LHCN-M2 (cell line): ENCODE measurements at regions not wholly inside any gene's neighbourhood (a gene's known extent, or its start where the extent isn't known, plus 50 kb on each side); places are given as distances from the start of the nearest gene placed in this dataset.
A peak's percentile ranks its signal among the peaks of the same experiment; 100 is the strongest.
"Not testable (repeated sequence)": the region's sequence is repeated elsewhere in the genome, so short reads cannot be mapped to it uniquely, and the experiment has no call there.

ENCODE experiments used
- DNase-seq: peaks from one replicate; pipeline ENCODE4 v3.0.0-alpha.2; 2012; ENCODE audit warnings: low read depth

DNA sequence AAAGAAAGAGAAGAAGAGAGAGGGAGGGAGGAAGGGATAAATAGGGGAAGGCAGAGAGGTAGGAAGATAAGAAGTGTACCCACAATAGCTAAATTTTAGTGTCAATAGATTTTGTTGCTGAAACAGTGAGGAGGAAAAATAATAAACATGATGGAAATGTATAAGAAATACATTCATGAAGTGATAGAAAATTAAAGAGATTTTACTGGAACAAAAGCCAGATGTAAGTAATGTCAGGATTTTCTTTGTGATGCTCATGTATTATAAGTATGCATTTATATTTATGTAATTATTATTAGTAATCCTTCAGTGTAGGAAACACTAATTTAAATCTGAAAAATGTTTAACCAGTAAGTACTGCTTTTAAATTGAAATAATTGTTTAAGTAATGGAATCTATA is 1125.2 kb upstream of the FANCL start:
- DNase-seq = no peak

DNA sequence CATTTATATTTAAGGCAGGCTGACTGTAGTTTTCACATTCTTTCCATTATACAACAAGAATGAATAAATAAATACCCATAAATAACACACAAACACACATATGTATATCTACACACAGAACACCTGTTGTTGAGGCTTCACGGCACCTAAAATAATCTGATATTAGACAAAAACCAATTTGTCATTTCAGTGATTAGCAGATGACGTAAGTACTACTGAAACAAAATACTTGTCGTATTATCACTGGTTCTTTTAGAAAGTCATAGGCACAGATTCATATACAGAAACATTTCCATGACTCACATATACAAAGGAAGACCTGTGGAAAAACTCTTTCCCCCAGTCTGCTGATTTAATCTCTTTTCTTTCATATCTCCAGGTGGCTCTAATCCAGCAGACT is 1113.4 kb upstream of the FANCL start:
- no peak for DNase-seq

DNA sequence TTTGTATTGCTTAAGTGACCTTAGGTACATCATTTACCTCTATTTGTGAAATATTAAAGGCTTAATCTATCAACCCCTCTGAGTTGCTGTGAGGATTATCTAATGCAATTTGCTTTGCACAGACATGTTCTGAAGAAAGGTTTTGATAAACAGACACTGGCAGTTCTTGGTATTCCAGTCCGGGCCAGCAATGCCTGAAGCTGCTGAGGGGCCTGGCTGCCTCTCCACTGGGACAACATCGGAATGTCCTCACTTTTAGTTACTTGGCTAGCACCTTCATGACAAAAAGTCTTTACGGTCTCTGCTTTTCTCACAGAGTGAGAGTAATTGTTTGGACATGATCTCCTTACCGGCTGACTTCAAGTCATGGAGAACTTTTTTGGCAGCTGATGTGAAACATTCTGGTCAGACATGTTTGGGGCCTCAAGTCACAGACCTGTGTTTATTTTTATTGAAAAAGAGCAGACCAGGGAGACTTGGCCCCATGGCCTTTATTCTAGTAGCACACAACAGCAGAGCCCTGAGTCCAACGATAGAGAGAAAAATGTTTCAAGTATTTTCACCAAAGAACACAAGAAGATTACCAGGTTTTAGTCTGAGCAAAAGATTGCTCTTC is 1112.3 kb upstream of the FANCL start:
- no peak for DNase-seq

DNA sequence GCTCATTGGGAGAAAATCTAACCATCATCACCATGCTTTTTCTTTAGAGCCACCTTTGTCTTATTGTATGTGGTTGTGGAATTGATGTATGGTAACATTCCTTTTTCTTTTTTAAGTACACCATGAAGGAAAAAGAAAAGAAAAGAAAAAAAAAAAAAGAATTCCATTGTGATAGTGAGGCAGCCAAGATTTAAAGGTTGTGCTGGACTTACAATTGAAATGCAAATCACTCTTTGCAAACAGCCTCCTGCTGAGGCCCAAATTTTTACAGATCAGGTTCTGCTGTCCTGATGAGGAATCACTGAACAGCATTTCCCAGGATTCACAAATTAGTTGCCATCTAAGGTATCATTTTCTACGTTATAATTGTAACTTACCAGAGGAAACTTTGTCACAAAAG is 1101.0 kb upstream of the FANCL start:
- no peak for DNase-seq

DNA sequence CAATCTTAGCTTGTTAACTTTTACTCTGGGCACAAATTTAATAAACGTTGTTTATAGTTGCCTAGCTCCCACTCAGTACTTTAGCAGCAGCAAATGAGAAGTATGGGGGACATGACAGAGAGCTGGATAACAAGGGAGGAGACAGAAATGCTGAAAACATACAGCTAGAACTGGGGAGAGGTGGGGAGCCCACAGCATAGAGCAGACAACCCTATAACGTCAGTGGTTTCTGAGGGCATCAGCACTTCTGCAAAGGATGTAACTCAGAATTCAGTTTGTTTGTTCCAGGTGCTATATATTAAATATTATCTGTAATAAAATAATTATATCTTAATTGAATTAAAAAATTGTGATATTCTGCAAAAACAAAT is 1098.7 kb upstream of the FANCL start:
- DNase-seq = no peak

DNA sequence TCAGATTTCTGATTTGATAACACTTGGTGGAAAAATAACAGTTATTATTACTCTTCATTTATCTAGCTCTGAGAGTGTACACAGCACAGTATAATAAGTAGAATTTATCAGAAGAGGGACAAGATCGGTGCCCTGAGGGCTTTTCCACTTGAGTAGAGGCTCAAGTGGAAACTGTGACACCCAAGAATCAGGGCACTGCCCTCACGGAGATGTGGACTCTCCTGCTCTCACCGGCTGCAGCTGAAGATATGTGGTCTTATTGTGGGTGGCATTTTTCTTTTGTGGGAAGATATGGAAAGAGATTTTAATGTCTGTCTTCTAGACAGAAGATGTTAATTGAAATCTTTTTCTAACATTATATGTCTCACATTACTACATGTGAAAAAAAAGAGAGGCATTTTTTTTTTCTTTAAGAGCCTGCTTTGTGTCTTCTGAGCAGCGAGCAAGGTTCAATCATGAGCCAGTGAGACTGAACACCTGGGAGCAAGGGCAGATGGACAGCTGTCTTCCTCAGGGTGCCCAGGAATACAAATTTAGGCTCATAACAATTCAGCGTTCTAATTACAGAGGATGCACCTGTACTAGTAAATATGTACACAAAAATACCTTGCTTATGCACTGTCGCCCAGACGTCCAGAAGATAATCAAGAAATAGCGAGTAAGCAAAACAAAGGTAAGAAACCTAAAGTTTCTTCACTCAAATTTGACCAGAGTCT is 1098.2 kb upstream of the FANCL start:
- DNase-seq = no peak

DNA sequence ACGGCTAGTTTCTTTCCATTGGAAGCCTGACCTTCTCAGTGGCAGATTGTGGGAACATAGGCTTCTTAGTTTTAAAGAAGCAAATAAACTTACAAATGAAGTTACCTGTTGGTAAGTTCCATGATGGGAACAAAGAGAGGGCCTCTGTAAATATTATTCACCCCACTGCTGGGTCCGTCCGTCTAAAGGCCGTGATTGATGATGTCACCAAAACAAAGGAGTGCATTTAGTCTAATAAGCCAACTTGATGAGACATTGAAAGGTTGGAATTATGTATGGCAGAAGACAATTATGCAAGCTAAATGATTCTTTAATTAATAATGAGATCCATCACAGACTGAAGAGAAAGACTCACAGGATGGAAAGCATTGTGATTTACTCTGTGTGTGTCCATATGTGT is 1091.9 kb upstream of the FANCL start:
- no peak for DNase-seq

DNA sequence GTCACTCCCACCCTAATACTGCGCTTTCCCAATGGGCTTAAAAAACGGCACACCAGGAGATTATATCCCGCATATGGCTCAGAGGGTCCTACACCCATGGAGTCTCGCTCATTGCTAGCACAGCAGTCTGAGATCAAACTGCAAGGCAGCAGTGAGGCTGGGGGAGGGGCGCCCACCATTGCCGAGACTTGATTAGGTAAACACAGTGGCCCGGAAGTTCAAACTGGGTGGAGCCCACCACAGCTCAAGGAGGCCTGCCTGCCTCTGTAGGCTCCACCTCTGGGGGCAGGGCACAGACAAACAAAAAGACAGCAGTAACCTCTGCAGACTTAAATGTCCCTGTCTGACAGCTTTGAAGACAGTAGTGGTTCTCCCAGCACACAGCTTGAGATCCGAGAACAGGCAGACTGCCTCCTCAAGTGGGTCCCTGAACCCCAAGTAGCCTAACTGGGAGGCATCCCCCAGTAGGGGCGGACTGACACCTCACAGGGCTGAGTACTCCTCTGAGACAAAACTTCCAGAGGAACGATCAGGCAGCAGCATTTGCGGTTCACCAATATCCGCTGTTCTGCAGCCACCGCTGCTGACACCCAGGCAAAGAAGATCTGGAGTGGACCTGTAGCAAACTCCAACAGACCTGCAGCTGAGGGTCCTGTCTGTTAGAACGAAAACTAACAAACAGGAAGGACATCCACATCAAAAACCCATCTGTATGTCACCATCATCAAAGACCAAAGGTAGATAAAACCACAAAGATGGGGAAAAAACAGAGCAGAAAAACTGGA is 1085.6 kb upstream of the FANCL start:
- not testable (repeated sequence) for DNase-seq

DNA sequence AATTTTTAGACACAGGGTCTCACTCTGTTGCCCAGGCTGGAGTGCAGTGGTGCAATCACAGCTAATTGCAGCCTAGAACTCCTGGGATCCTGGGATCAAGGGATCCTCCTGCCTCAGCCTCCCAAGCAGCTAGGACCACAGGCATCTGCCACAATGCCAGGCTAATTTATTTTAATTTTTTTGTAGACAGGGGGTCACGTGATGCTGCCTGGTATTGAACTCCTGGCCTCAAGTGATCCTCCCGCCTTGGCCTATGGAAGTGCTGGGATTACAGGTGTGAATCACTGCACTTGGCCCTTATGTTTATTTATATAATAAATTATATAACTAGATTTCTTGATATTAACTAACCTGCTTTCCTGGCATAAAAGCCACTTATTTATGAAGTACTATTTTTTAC is 1081.7 kb upstream of the FANCL start:
- no peak for DNase-seq

DNA sequence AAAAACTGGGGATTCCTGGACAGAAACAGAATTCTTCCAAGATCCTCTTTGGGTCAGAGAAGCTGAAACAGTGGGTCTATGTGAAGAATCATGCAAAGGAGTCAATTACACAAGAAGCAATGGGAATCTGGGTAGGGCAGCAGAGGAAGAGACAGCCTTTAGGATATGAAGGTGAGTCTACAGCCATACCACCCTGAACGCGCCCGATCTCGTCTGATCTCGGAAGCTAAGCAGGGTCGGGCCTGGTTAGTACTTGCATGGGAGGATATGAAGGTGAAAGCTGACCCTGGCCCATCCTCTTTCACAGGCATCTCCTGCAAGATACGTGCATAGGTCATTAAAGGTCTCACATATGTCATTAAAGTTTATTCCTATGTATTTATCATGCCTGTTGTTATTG is 1080.9 kb upstream of the FANCL start:
- DNase-seq = no peak

DNA sequence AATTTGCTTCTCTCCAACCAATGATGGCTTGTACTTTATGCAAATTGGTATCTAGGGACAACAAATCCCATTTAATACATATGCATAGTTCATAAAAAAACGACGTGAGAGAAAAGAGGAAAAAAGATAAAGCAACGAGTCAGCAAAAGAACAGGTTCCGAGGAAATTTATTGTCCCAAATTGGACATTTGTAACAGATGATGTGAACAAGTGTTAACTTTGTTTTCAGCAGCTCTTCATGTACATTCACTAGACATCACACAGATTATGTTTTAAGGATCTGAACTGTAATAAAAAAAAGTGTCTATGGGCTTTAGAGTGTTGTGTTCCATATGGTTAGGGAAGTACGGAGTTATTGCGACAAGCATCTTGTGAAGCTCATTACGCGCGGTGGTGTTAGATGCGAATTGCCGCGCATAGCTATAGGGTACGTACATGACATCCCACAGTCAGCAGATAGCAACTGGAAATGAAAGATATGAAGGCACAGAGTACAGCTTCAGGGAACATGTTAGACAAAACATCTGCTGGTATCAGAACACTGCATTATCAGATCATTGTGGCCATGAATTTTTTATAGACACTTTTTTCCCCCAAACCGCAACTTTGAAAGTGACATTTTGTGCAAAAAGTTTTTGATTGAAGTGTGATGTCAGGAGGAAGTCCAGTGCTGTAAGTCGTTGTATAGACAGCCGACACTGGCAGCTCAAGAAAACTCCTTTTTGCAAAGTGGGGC is 1073.1 kb upstream of the FANCL start:
- no peak for DNase-seq

DNA sequence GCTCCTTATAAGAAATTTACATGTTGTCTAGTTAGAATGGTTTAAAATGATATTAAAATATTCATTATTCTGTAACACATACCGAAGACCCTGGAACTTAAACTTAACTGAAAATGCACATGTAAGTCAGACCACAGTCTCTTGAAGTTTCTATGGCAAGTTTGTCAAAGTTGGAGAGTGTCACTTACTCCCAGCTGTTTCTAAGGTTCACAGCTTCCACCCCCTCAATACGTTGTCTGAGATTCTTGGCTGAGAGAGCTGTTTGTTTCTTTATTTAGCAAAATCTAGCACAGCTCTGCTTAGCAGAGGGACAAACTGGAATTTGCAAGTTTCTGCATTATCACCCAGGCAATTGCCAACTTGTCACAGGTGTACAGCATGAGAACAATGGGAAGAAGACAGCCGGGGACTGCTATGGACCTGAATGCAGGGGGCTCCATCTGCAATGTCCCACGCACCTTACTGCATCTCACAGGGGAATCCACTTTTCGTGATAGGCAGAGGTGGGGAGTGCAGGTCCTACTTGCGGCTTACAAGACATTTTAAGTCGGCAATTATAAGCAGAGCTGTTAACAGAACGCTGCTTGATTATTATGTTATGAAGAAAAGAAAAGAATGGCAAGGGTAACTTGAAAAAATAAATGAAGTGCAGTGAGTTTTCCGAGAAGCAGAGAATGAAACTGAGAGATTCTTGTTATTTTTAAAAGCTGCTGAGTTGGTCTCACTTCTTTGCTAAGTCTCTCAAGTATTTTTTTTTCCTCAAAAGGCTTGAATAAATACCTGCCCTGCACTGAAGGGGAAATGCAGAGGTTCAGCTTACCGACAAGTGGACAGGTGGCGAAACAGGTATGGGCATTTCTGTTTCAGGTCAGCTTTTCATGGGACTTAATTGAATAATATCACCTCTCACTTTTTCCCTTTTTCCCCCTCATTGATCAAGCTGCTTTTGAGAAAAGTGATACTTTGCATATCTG is 1072.1 kb upstream of the FANCL start:
- DNase-seq = no peak

DNA sequence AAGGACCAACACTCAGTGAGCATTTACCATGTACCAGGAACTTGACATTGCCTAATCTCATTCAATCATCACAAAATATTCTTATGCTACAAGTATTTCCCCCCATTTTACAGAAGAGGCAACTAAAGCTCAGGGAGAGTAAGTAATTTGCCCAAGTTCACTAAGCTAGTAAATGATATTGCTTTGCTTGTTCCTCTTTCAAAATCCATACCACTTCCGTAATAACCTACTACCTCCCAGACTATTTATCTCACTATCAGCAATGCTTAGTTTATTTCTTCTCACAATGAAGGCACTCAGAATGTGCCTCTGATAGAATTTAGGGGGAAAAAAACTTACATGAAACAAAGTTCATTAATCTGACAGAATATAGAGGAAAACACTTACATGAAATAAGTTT is 1070.9 kb upstream of the FANCL start:
- no peak for DNase-seq

DNA sequence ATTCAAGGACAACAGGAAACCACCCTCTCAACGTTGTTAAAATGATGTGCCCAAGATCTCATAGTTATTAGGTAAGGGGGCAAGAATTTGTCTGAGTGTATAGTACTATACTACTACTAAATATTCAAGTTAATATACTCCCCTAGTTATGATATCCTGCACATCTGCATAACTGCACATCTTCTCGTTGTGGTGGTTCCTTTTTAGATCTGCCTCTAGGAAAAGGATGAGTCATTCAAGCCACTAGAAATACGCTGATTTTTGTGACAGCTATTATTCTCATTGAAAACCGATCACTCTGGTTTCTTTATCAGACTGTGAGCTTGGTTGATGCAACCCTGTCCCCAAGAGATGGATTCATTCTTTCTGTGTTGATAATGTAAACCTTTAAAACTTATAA is 1067.0 kb upstream of the FANCL start:
- DNase-seq = no peak

DNA sequence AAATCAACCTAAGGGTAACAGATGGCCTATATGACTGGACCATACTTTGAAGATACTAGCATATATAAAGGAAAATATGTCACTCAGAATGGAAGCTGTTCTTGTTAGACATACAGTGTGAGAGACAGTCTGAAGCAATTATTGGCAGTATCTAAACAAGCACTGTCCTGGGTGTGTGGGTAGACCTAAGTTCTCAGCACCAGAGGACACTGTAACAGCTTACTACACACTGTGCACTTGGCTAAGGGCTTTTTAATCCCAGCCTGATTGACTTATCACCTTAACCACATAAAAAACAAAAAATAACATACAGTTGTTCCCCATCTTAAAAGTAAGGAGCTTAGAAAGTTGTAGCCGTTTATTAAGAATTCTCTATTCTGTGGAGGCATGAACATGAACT is 1066.1 kb upstream of the FANCL start:
- DNase-seq = no peak

DNA sequence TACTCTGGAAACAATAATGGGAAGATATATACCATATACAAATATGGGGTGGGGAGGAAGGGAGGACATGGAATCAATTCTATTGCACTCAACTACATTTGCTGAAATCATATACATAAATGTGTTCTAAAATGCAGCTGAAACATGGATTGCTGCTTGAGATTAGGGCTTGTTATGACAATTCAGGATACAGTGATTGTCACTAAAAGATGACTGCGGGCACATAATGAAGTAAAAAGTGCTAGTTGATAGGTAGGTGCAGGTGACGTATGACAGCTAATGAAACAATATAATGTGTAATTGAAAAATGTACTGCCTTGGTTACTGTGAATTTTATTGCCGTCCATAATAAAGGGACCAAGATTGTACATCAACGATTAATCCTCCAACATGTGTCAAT is 1062.1 kb upstream of the FANCL start:
- DNase-seq = no peak

DNA sequence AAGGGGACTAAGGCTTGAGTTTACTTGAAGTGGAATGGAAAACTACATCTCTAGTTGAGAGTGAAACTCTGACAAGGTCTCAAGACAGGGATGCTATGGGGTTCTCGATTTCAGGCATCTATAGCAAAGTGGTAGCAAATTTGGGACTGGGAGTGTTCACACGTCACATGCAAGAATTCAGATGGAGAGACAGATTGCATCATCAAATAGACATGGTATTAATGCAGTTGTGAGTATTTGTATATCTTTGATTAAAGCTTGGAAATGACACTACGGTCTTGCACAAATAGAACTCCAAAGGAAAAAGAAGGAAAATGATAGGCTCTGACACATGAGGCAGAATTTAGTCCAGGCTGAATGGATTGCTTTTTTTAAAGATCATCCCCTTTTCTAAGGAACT is 1061.6 kb upstream of the FANCL start:
- DNase-seq = no peak

DNA sequence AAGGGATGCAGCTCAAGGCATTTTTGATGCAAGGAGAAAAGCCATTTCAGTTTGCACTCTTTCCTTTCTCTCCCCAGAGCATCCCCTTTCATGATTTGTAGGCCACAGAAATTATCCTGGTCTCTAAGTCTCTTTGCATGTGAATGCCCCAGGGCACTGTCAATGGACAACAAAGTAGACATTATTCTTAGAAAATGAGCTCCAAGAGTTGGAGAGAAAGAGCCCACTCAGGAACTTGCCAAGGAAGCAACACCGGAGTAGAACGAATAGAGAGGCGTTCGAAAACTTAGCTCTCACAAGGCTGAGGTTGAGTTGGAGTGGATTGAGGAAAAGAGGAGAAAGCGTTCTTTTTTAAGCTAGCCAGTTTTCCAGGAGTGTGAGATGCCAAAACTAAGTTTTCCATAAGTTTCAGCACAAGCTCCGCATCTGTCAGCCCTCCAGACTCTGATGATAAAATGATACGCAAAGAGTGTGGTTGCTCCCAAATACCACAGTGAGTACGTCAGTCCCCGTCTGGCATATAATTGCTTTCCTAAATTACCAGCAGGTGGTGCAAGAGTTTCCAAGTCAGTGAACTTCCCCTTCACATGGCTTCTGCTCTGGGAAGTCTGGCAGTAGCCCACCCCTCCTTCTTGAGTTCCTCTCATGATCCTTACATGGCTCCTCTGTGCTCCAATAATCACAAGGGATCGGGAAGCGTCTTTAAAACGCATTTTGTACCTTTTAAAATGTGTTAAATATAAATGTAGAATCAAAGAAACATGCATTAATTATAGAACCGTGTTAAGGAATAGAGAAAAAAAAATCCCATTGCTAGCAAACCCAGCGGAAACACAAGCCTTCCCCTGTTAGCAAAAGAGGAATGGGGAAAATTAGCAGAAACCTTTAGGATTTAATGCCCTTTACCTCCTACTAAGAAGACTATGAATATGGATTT is 1060.6 kb upstream of the FANCL start:
- peak; percentile 14 for DNase-seq

DNA sequence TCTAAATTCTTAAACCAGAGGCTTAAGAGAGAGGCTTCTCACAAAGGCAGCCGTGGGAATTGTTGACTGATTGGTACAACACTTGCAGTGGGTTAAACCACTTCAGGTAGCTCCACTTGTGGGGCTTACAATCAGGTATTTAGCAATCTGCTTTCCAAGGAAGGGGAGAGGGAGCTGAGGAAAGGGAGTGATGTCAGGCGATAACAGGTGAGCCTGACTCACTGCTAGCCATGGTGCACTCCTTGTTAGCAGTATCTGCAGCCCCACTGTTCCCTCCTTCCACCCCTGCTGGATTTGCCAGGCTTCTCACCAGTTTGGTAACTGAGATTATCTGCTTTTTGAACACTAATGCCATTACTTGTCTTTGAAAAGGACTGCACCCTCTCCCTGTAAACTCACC is 1056.7 kb upstream of the FANCL start:
- DNase-seq = no peak

DNA sequence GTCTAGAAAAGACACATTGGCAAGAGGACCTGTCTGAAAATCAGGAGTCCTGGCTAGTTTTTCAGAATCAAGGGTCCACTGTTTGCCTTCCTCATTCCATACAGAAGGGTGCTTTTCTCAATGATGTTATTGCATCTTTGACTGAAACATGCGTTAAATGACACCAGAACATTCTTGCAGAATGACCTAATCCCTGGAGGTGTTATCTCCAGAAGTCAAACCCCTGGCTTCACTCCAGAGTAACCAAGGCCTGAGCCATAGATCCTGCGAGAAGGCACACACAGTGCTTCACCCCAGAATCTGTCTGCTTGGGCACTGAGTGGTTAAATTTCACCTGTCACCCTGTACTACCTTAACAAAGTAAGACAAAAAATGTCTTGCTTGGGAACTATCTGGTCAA is 1055.2 kb upstream of the FANCL start:
- DNase-seq = no peak
